ENCODE measurements at regions not wholly inside any gene's neighbourhood (a gene's known extent, or its start where the extent isn't known, plus 50 kb on each side); places are given as distances from the start of the nearest gene placed in this dataset.
"Not testable (repeated sequence)": the region's sequence is repeated elsewhere in the genome, so short reads cannot be mapped to it uniquely, and the experiment has no call there.

DNA sequence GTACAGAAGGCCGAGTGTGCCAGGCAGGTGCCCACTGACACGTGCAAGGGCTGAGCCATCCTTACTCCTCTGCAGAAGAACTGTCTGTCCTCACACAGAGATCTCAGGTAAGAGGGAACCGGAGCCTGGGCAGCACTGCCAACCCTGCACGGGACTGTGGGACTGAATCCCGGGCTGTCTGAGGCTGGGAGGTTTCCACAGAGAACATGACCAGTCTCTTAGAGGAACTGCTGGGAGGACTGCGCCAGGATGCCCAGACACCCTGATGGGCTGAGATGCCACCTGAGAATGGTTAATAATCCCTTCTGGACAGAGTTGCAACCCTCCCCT, 302.9 kb upstream of the SFSWAP start:
- no peaks in the 10 kb centered on the region for H3K4me1 ChIP-seq
- H3K36me3 ChIP-seq, result no peaks in the 10 kb centered on the region
- TF ChIP-seq POLR2A (IDR thresholded peaks at IDR 0.05), result no peak
- TF ChIP-seq CTCF (IDR thresholded peaks at IDR 0.05), result no peak
- no peak overlapping the region for H3K4me3 ChIP-seq
- DNase-seq, result no peak
- no peaks in the 10 kb centered on the region for H3K9me3 ChIP-seq
- intact Hi-C loops (cut with DNase I), result no loop called here
- WGBS, 4 donors, result 75 to 85% (median 81%) methylated on average over 6 of the region's 6 CpGs; no CpG with 5 or more reads in 1 of the 4 donors
- H3K27me3 ChIP-seq, result peaks cover 0 to 8% (median 0%) of the 10 kb centered on the region in 9 donors
- H3K27ac ChIP-seq, result no peak overlapping the region
- no peak for ATAC-seq

- 59 to 82% (median 75%) methylated on average over 3 to 5 of the region's 5 CpGs for whole genome bisulfite sequencing, 4 donors
- Histone ChIP-seq H3K36me3 (no peaks in the 10 kb centered on the region), H3K27me3 (peaks cover 0 to 8% (median 0%) of the 10 kb centered on the region in 9 donors), H3K9me3 (no peaks in the 10 kb centered on the region), H3K27ac (no peak overlapping the region), H3K4me1 (no peaks in the 10 kb centered on the region), H3K4me3 (no peak overlapping the region)
- DNase-seq, result no peak
- intact Hi-C loops (cut with DNase I), result no loop called here
- ATAC-seq, result no peak
- TF ChIP-seq CTCF (IDR thresholded peaks at IDR 0.05) (no peak), POLR2A (IDR thresholded peaks at IDR 0.05) (no peak)
These were observed 302.4 kb upstream of the SFSWAP start for GRCh38 chr12:131408484-131408883.

DNA sequence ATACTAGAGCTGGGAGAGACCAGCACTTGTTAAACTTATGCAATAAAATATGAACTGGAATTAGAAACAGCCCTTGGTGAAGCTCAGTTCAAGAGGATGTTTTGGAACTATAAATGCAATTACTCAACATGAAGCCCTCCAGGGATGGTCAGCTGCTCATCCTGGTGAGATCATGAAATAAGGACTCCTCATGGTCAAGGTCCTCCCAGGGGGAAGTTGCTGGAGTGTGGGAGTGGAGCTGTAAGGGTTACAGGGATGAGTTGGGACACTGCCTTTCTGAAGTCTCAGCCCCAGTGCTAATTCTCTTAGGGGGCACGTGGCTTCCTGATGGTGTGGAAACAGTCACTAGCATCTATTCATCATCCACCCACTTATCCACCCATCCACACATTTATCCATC, 301.7 kb upstream of the SFSWAP start:
- H3K27me3 ChIP-seq, result peaks cover 0 to 8% (median 0%) of the 10 kb centered on the region in 9 donors
- TF ChIP-seq CTCF (IDR thresholded peaks at IDR 0.05), result no peak
- no peak for TF ChIP-seq POLR2A (IDR thresholded peaks at IDR 0.05)
- WGBS, 4 donors, result 48 to 70% (median 54%) methylated on average over 1 of the region's 1 CpG
- no peak overlapping the region for H3K4me3 ChIP-seq
- no peak for ATAC-seq
- no peaks in the 10 kb centered on the region for H3K36me3 ChIP-seq
- no peak for DNase-seq
- no peak overlapping the region for H3K27ac ChIP-seq
- H3K4me1 ChIP-seq, result no peaks in the 10 kb centered on the region
- no peaks in the 10 kb centered on the region for H3K9me3 ChIP-seq
- intact Hi-C loops (cut with DNase I), result no loop called here

DNA sequence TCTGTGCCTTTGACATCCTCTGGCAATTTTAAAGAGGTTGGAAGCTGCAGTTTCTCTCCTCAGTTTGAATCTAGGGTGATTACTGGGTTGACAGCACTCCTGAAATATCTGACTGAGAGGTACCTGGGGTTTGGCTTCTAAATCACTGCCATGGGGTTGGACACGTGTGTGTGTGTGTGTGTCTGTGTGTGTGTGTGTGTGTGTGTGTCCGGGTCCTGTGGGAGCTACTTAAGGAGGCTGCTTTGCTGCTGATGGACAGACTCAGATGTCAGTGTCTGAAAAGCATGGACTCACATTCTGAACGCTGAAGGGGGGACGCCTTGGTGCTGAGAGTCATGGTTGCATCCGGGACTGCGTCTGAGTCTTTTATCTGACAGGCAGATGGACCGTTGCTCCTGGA, 299.1 kb upstream of the SFSWAP start:
- H3K27ac ChIP-seq; DNase-seq; intact Hi-C loops (cut with DNase I); H3K4me3 ChIP-seq; ATAC-seq; H3K36me3 ChIP-seq; H3K4me1 ChIP-seq; H3K27me3 ChIP-seq; H3K9me3 ChIP-seq: not testable (repeated sequence)
- WGBS, 4 donors, result 53 to 74% (median 71%) methylated on average over 4 to 7 of the region's 7 CpGs

DNA sequence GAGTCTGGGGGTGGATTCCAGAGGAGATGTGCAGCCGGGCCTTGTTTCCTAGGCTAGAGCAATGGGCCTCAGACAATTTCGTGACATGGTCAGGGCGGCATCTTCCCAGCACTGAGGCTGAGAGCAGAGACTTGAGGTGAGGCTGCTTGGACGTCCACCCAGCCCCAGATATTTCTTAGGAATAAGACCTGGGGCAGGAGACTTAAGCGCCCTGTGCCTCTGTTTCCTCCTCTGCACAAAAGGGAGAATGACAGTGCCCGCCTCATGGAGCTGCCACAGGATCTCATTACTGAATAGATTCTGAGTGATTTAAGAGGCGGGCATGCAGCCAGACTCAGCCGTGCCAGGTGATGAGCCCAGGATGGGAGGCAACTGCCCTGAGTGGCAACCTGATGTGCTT, 297.9 kb upstream of the SFSWAP start:
- Histone ChIP-seq H3K4me3 (no peak overlapping the region), H3K27me3 (peaks cover 0 to 8% (median 0%) of the 10 kb centered on the region in 9 donors), H3K36me3 (no peaks in the 10 kb centered on the region), H3K27ac (no peak overlapping the region), H3K9me3 (no peaks in the 10 kb centered on the region), H3K4me1 (no peaks in the 10 kb centered on the region)
- WGBS, 4 donors, result 70 to 75% (median 73%) methylated on average over 8 of the region's 8 CpGs
- DNase-seq, result no peak
- ATAC-seq, result no peak
- no peak for TF ChIP-seq CTCF (IDR thresholded peaks at IDR 0.05)
- no peak for TF ChIP-seq POLR2A (IDR thresholded peaks at IDR 0.05)
- intact Hi-C loops (cut with DNase I), result no loop called here
